Pons (tissue), 1 donor: ENCODE measurements at regions not wholly inside any gene's neighbourhood (a gene's known extent, or its start where the extent isn't known, plus 50 kb on each side); places are given as distances from the start of the nearest gene placed in this dataset.
A peak's percentile ranks its signal among the peaks of the same experiment; 100 is the strongest.
"Not testable (repeated sequence)": the region's sequence is repeated elsewhere in the genome, so short reads cannot be mapped to it uniquely, and the experiment has no call there.

Experiments used
- DNase-seq: peaks from one replicate; pipeline ENCODE4 v3.0.0-alpha.2; 2016; ENCODE audit warnings: low spot score

GRCh38 chr10:80697926-80698325 lies 160.2 kb downstream of the SH2D4B start:
- DNase-seq, result no peak

- DNase-seq, result peak; percentile 59
These were observed 161.9 kb downstream of the SH2D4B start for GRCh38 chr10:80699602-80700039.

GRCh38 chr10:80700252-80700651 lies 162.6 kb downstream of the SH2D4B start:
- DNase-seq, result no peak

- no peak for DNase-seq
These were observed 163.2 kb downstream of the SH2D4B start for GRCh38 chr10:80700760-80701444.

GRCh38 chr10:80701706-80702105 lies 164.0 kb downstream of the SH2D4B start:
- no peak for DNase-seq

GRCh38 chr10:80702143-80702542 lies 164.4 kb downstream of the SH2D4B start:
- peak; percentile 24 for DNase-seq

GRCh38 chr10:80705899-80706298 lies 168.2 kb downstream of the SH2D4B start:
- DNase-seq, result no peak

GRCh38 chr10:80708185-80708584 lies 170.5 kb downstream of the SH2D4B start:
- no peak for DNase-seq

- DNase-seq, result no peak
These were observed 171.1 kb downstream of the SH2D4B start for GRCh38 chr10:80708808-80709207.

- DNase-seq, result no peak
These were observed 172.2 kb downstream of the SH2D4B start for GRCh38 chr10:80709866-80710265.

- no peak for DNase-seq
These were observed 175.8 kb downstream of the SH2D4B start for GRCh38 chr10:80713398-80713928.

- no peak for DNase-seq
These were observed 176.9 kb downstream of the SH2D4B start for GRCh38 chr10:80714566-80714965.

- no peak for DNase-seq
These were observed 180.3 kb downstream of the SH2D4B start for GRCh38 chr10:80718024-80718423.

GRCh38 chr10:80719935-80720334 lies 182.2 kb downstream of the SH2D4B start:
- DNase-seq, result no peak

GRCh38 chr10:80720549-80720948 lies 182.8 kb downstream of the SH2D4B start:
- DNase-seq, result no peak

GRCh38 chr10:80728354-80728753 lies 190.7 kb downstream of the SH2D4B start:
- not testable (repeated sequence) for DNase-seq

- no peak for DNase-seq
These were observed 192.2 kb downstream of the SH2D4B start for GRCh38 chr10:80729896-80730295.

- no peak for DNase-seq
These were observed 192.8 kb downstream of the SH2D4B start for GRCh38 chr10:80730522-80730921.

- DNase-seq, result no peak
These were observed 196.9 kb downstream of the SH2D4B start for GRCh38 chr10:80734589-80734988.

GRCh38 chr10:80737209-80737608 lies 199.5 kb downstream of the SH2D4B start:
- DNase-seq, result no peak

GRCh38 chr10:80739328-80739727 lies 201.6 kb downstream of the SH2D4B start:
- DNase-seq, result no peak

GRCh38 chr10:80739963-80740715 lies 202.4 kb downstream of the SH2D4B start:
- DNase-seq, result no peak

GRCh38 chr10:80741278-80741677 lies 203.6 kb downstream of the SH2D4B start:
- no peak for DNase-seq
